GM23338 (cell line): ENCODE measurements at regions not wholly inside any gene's neighbourhood (a gene's known extent, or its start where the extent isn't known, plus 50 kb on each side); places are given as distances from the start of the nearest gene placed in this dataset.

Source experiments
- CREB1 ChIP-seq: fragments of 250-450 bp; sonication (Bioruptor Pico); IDR thresholded peaks from 2 replicates; pipeline ENCODE4 v1.5.0; 2020; ENCODE audit warnings: low read depth, mild to moderate bottlenecking, moderate library complexity
- EZH2phosphoT487 ChIP-seq: fragments of 200-600 bp; sonication (generic); IDR thresholded peaks from one replicate; pipeline ENCODE4 v1.8.1; 2018; ENCODE audit warnings: antibody characterized with exemption; ENCODE audit not compliant: unreplicated experiment
- POLR2AphosphoS5 ChIP-seq: IDR thresholded peaks from 2 replicates; pipeline ENCODE4 v1.6.1; 2016; ENCODE audit warnings: antibody characterized with exemption, low read depth
- TF ChIP-seq, protein P1 (sequence below): IDR thresholded peaks from one replicate; pipeline ENCODE4 v1.6.1; 2018; ENCODE audit warnings: antibody characterized with exemption; ENCODE audit not compliant: unreplicated experiment
- TF ChIP-seq, protein P2 (sequence below), 2 experiments: fragments of 200-600 bp in 1 of 2; sonication (generic) in 1 of 2; conservative IDR thresholded peaks; 2 replicates each; pipeline versions ENCODE4 v1.5.1 to v1.6.1; 2016 to 2017; ENCODE audit warnings: antibody characterized with exemption in 2 of 2, low read depth in 2 of 2, mild to moderate bottlenecking in 2 of 2, moderate library complexity in 1 of 2

DNA sequence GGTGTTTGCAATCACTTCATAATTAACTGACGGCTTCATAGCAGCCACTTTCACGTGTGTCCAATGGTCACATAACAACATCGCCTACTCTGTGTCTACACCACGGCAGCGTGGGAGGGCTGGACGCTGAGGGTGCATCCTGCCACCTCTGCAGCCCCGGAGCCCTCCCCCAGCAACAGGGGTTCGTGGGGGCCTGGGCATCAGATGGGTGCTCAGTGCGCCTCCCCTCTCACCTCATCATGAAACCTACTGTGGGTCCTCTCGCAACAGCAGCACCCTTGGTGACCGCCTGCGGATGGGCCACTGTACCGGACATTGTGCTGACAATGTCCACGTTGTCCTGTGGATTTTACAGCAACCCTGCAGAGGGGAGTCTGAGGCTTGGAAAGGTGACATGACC, 193.5 kb downstream of the UQCRFS1 start:
- TF ChIP-seq, protein P1, sequence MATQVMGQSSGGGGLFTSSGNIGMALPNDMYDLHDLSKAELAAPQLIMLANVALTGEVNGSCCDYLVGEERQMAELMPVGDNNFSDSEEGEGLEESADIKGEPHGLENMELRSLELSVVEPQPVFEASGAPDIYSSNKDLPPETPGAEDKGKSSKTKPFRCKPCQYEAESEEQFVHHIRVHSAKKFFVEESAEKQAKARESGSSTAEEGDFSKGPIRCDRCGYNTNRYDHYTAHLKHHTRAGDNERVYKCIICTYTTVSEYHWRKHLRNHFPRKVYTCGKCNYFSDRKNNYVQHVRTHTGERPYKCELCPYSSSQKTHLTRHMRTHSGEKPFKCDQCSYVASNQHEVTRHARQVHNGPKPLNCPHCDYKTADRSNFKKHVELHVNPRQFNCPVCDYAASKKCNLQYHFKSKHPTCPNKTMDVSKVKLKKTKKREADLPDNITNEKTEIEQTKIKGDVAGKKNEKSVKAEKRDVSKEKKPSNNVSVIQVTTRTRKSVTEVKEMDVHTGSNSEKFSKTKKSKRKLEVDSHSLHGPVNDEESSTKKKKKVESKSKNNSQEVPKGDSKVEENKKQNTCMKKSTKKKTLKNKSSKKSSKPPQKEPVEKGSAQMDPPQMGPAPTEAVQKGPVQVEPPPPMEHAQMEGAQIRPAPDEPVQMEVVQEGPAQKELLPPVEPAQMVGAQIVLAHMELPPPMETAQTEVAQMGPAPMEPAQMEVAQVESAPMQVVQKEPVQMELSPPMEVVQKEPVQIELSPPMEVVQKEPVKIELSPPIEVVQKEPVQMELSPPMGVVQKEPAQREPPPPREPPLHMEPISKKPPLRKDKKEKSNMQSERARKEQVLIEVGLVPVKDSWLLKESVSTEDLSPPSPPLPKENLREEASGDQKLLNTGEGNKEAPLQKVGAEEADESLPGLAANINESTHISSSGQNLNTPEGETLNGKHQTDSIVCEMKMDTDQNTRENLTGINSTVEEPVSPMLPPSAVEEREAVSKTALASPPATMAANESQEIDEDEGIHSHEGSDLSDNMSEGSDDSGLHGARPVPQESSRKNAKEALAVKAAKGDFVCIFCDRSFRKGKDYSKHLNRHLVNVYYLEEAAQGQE, result no peak
- TF ChIP-seq, protein P2, sequence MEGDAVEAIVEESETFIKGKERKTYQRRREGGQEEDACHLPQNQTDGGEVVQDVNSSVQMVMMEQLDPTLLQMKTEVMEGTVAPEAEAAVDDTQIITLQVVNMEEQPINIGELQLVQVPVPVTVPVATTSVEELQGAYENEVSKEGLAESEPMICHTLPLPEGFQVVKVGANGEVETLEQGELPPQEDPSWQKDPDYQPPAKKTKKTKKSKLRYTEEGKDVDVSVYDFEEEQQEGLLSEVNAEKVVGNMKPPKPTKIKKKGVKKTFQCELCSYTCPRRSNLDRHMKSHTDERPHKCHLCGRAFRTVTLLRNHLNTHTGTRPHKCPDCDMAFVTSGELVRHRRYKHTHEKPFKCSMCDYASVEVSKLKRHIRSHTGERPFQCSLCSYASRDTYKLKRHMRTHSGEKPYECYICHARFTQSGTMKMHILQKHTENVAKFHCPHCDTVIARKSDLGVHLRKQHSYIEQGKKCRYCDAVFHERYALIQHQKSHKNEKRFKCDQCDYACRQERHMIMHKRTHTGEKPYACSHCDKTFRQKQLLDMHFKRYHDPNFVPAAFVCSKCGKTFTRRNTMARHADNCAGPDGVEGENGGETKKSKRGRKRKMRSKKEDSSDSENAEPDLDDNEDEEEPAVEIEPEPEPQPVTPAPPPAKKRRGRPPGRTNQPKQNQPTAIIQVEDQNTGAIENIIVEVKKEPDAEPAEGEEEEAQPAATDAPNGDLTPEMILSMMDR (conservative IDR thresholded peaks at IDR 0.05; ENCODE audit: low read depth in 2 of 2), result no peak
- no peak for TF ChIP-seq EZH2phosphoT487
- no peak for TF ChIP-seq POLR2AphosphoS5
- TF ChIP-seq CREB1 (CRISPR knock-in tag), result no peak
